Lung (tissue), 11 donors: ENCODE measurements at regions not wholly inside any gene's neighbourhood (a gene's known extent, or its start where the extent isn't known, plus 50 kb on each side); places are given as distances from the start of the nearest gene placed in this dataset.

ENCODE experiments used
- ATAC-seq: fragments of 200-7000 bp; cut with Tn5 transposase; one replicate; pipeline ENCODE4 v1.9.1; 2020; ENCODE audit warnings: moderate number of reproducible peaks; ENCODE audit not compliant: insufficient read depth, low FRiP score
- DNase-seq, 3 donors: peaks; one replicate each; pipeline ENCODE4 v3.0.0-alpha.2; 2013 to 2017
- H3K27ac ChIP-seq, 2 donors: one replicate each; pipeline ENCODE4 v1.5.1; 2013; ENCODE audit warnings: mild to moderate bottlenecking in 2 of 2, moderate library complexity in 2 of 2, control low read depth in 1 of 2, inconsistent platforms in 1 of 2, low read depth in 1 of 2, low read length in 1 of 2
- H3K27me3 ChIP-seq, 3 donors: one replicate each; pipeline ENCODE4 v1.5.1; 2013; ENCODE audit warnings: low read length in 2 of 3; ENCODE audit not compliant: control insufficient read depth in 3 of 3, insufficient read depth in 3 of 3
- H3K36me3 ChIP-seq, 4 donors: one replicate each; pipeline ENCODE4 v1.5.1; 2013; ENCODE audit warnings: low read length in 4 of 4, mild to moderate bottlenecking in 1 of 4, moderate library complexity in 1 of 4; ENCODE audit not compliant: control insufficient read depth in 4 of 4, insufficient read depth in 4 of 4
- H3K4me1 ChIP-seq, 5 donors: one replicate each; pipeline ENCODE4 v1.5.1; 2013; ENCODE audit warnings: low read length in 5 of 5, mild to moderate bottlenecking in 2 of 5, moderate library complexity in 1 of 5; ENCODE audit not compliant: control insufficient read depth in 5 of 5, insufficient read depth in 5 of 5
- H3K4me3 ChIP-seq: one replicate; pipeline ENCODE4 v1.5.1; 2013; ENCODE audit warnings: mild to moderate bottlenecking, control low read depth, moderate library complexity
- H3K9ac ChIP-seq, 2 donors: one replicate each; pipeline ENCODE4 v1.5.1; 2013; ENCODE audit warnings: low read length in 2 of 2, control low read depth in 1 of 2; ENCODE audit not compliant: insufficient read depth in 1 of 2
- H3K9me3 ChIP-seq, 4 donors: one replicate each; pipeline ENCODE4 v1.5.1; 2013; ENCODE audit warnings: low read length in 3 of 4, mild to moderate bottlenecking in 1 of 4, moderate library complexity in 1 of 4; ENCODE audit not compliant: control insufficient read depth in 4 of 4, insufficient read depth in 3 of 4
- CTCF ChIP-seq: IDR thresholded peaks from 2 replicates; pipeline ENCODE4 v1.5.1; 2012; ENCODE audit warnings: mild to moderate bottlenecking; ENCODE audit errors: control extremely low read depth, extremely low read depth
- WGBS, 2 donors: extraction: QIAGEN DNeasy Blood & Tissue Kit; methylation state at CpG; one replicate each; pipeline ENCODE4 v1.1.7; 2013; 5-methylcytosine and 5-hydroxymethylcytosine counted together
- donor health status: control.
- donor health status: control.
- donor health status: Bipolar disorder and iron deficiency.
- donor health status: healthy.
- donor health status: DM: yes; HTN: yes; CAD: no.

GRCh38 chr4:30950737-30951136, 230.6 kb downstream of the PCDH7 start:
- H3K4me3 ChIP-seq = no peak overlapping the region
- peaks cover 0 to 2% (median under 1%) of the 10 kb centered on the region in 4 donors for H3K36me3 ChIP-seq
- no peak for ATAC-seq
- H3K9me3 ChIP-seq = no peaks in the 10 kb centered on the region
- H3K4me1 ChIP-seq = no peaks in the 10 kb centered on the region
- TF ChIP-seq CTCF = no peak
- no peak overlapping the region for H3K9ac ChIP-seq
- 65 to 78% methylated on average over 3 of the region's 3 CpGs for WGBS, 2 donors
- no peak for DNase-seq
- H3K27me3 ChIP-seq = no peaks in the 10 kb centered on the region
- no peak overlapping the region for H3K27ac ChIP-seq

- Histone ChIP-seq H3K27me3 (no peaks in the 10 kb centered on the region), H3K9ac (no peak overlapping the region), H3K4me3 (no peak overlapping the region), H3K27ac (no peak overlapping the region), H3K4me1 (no peaks in the 10 kb centered on the region), H3K9me3 (no peaks in the 10 kb centered on the region), H3K36me3 (peaks cover 0 to 2% (median 0%) of the 10 kb centered on the region in 4 donors)
- 61 to 78% methylated on average over 4 of the region's 4 CpGs for WGBS, 2 donors
- DNase-seq (peak in 1 of 3 donors; percentile 49), ATAC-seq (peak; percentile 27)
- no peak for TF ChIP-seq CTCF
Measured at GRCh38 chr4:30952526-30953219, 232.5 kb downstream of the PCDH7 start.

DNA sequence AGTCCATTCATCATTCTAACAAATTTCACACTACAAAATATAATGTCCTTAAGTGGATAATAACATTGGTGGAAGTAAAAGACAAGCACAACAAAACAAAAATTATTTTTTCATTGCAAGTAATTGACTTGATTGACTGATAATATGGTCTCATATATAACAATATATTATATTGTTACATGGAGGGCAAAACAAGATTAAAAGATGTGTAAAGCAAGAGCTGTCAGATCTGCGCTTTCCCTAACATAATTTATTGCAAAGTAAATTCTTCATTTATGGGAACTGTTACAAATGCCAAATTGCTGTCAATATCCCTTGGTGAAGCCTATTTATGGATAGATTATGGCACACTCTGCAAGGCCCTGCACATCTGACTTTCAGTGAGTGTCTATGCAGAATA, 233.6 kb downstream of the PCDH7 start:
- 80 to 88% methylated on average over 1 of the region's 1 CpG for whole genome bisulfite sequencing, 2 donors
- Histone ChIP-seq H3K36me3 (peaks cover 0 to 2% (median 0%) of the 10 kb centered on the region in 4 donors), H3K4me3 (no peak overlapping the region), H3K9me3 (no peaks in the 10 kb centered on the region), H3K9ac (no peak overlapping the region), H3K27ac (no peak overlapping the region), H3K27me3 (no peaks in the 10 kb centered on the region), H3K4me1 (no peaks in the 10 kb centered on the region)
- DNase-seq = no peak
- TF ChIP-seq CTCF = no peak
- ATAC-seq = no peak

GRCh38 chr4:30956916-30957315, 236.7 kb downstream of the PCDH7 start:
- TF ChIP-seq CTCF = no peak
- no peak for DNase-seq
- 66 to 81% methylated on average over 6 of the region's 6 CpGs for WGBS, 2 donors
- no peak overlapping the region for H3K27ac ChIP-seq
- H3K27me3 ChIP-seq = no peaks in the 10 kb centered on the region
- H3K36me3 ChIP-seq = no peaks in the 10 kb centered on the region
- H3K4me1 ChIP-seq = no peaks in the 10 kb centered on the region
- no peak for ATAC-seq
- H3K9me3 ChIP-seq = no peaks in the 10 kb centered on the region
- no peak overlapping the region for H3K9ac ChIP-seq
- no peak overlapping the region for H3K4me3 ChIP-seq
